Renal pelvis (tissue), 1 donor: ENCODE measurements at regions not wholly inside any gene's neighbourhood (a gene's known extent, or its start where the extent isn't known, plus 50 kb on each side); places are given as distances from the start of the nearest gene placed in this dataset.
"Not testable (repeated sequence)": the region's sequence is repeated elsewhere in the genome, so short reads cannot be mapped to it uniquely, and the experiment has no call there.

ENCODE experiments used
- DNase-seq: peaks from one replicate; pipeline ENCODE4 v3.0.0-alpha.2; 2013

- not testable (repeated sequence) for DNase-seq
Observed at GRCh38 chr10:4394455-4394854, 431.6 kb upstream of the AKR1E2 start.

GRCh38 chr10:4391683-4392082 is 434.3 kb upstream of the AKR1E2 start:
- no peak for DNase-seq

- no peak for DNase-seq
Observed at GRCh38 chr10:4390219-4390618, 435.8 kb upstream of the AKR1E2 start.

GRCh38 chr10:4385231-4385870 is 440.7 kb upstream of the AKR1E2 start:
- no peak for DNase-seq

- peak; percentile 82 for DNase-seq
Observed at GRCh38 chr10:4384245-4384644, 441.8 kb upstream of the AKR1E2 start.

GRCh38 chr10:4383651-4384098 is 442.3 kb upstream of the AKR1E2 start:
- DNase-seq, result no peak

- DNase-seq, result no peak
Observed at GRCh38 chr10:4382811-4383210, 443.2 kb upstream of the AKR1E2 start.

GRCh38 chr10:4373612-4374011 is 452.4 kb upstream of the AKR1E2 start:
- DNase-seq, result no peak

- DNase-seq, result no peak
Observed at GRCh38 chr10:4373098-4373497, 452.9 kb upstream of the AKR1E2 start.

- DNase-seq, result peak; percentile 65
Observed at GRCh38 chr10:4372601-4373000, 453.4 kb upstream of the AKR1E2 start.

- DNase-seq, result no peak
Observed at GRCh38 chr10:4371691-4372295, 454.2 kb upstream of the AKR1E2 start.

GRCh38 chr10:4370376-4370775 is 455.6 kb upstream of the AKR1E2 start:
- peak; percentile 45 for DNase-seq

- no peak for DNase-seq
Observed at GRCh38 chr10:4361581-4361980, 464.4 kb upstream of the AKR1E2 start.

GRCh38 chr10:4359003-4359402 is 467.0 kb upstream of the AKR1E2 start:
- DNase-seq, result no peak

- DNase-seq, result no peak
Observed at GRCh38 chr10:4357911-4358310, 468.1 kb upstream of the AKR1E2 start.

- DNase-seq, result no peak
Observed at GRCh38 chr10:4355350-4355749, 470.7 kb upstream of the AKR1E2 start.

- DNase-seq, result no peak
Observed at GRCh38 chr10:4354382-4354812, 471.6 kb upstream of the AKR1E2 start.

GRCh38 chr10:4353964-4354363 is 472.0 kb upstream of the AKR1E2 start:
- no peak for DNase-seq

GRCh38 chr10:4353059-4353655 is 472.9 kb upstream of the AKR1E2 start:
- no peak for DNase-seq

GRCh38 chr10:4352414-4352961 is 473.5 kb upstream of the AKR1E2 start:
- DNase-seq, result no peak

- no peak for DNase-seq
Observed at GRCh38 chr10:4351723-4352413, 474.1 kb upstream of the AKR1E2 start.

- DNase-seq, result no peak
Observed at GRCh38 chr10:4347397-4347796, 478.6 kb upstream of the AKR1E2 start.
